ENCODE measurements at regions not wholly inside any gene's neighbourhood (a gene's known extent, or its start where the extent isn't known, plus 50 kb on each side); places are given as distances from the start of the nearest gene placed in this dataset.

DNA sequence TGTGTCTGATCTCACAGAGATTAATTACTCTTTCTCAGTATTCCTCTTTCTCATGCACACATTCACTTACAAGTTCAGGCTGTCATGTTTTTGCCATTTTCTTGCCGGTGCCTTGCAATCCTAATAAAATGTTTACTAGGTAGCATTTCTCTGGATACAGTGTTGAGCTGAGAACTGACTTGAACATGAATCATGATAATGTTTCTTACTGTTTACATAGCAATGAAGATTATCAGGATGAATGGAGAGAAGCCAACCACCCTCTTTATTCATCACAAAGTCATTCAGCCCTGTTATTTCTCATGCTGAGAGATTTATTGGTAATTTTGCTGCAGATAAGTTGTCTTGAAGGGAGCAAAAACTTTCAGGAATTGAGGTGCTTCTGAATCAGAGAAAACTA lies 185.5 kb upstream of the ECI2 start:
- H3K36me3 ChIP-seq: no peaks in the 10 kb centered on the region
- H3K9me3 ChIP-seq: no peaks in the 10 kb centered on the region
- no peaks in the 10 kb centered on the region for H3K27me3 ChIP-seq
- H3K4me3 ChIP-seq (ENCODE audit: low read depth in 1 of 2, low read length in 1 of 2): no peak overlapping the region
- H3K4me1 ChIP-seq (ENCODE audit: control insufficient read depth in 1 of 2, insufficient read depth in 1 of 2, low read depth in 1 of 2, low read length in 1 of 2): peaks cover 0 to 7% of the 10 kb centered on the region in 2 experiments
- TF ChIP-seq, protein P1, sequence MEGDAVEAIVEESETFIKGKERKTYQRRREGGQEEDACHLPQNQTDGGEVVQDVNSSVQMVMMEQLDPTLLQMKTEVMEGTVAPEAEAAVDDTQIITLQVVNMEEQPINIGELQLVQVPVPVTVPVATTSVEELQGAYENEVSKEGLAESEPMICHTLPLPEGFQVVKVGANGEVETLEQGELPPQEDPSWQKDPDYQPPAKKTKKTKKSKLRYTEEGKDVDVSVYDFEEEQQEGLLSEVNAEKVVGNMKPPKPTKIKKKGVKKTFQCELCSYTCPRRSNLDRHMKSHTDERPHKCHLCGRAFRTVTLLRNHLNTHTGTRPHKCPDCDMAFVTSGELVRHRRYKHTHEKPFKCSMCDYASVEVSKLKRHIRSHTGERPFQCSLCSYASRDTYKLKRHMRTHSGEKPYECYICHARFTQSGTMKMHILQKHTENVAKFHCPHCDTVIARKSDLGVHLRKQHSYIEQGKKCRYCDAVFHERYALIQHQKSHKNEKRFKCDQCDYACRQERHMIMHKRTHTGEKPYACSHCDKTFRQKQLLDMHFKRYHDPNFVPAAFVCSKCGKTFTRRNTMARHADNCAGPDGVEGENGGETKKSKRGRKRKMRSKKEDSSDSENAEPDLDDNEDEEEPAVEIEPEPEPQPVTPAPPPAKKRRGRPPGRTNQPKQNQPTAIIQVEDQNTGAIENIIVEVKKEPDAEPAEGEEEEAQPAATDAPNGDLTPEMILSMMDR (IDR thresholded peaks at IDR 0.05): no peak
- H3K27ac ChIP-seq: no peak overlapping the region

DNA sequence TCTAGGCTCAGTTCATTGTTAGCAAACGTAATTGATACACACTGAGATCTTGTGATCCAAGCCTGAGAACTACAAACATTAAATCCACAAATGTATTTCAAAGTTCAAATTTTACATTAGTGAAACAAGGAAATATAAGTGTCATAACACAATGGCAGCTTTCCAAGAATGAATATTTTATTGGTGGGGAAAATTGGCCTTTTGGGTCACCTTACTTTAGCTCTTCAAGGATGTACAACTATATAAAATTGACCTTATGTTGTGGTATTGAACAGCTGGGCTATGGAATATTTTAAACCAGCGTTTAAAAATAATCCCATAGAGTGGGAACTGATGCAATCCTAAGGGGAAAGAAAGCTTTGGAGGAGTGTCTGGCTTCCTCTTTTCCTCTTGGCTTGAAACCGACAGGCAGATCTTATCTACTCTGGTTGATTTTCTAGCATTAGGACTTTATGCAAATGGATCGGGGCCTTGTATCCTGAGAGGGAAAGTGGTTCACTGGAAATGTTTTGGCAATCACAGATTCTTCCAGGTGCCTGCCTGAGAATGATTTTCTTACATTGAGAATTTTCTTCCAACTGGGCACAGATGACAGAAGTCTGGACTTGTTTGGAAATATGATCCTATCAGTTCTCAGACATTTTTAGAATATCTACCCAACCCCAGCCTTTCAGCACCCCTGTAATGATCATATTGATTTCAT lies 184.8 kb upstream of the ECI2 start:
- Histone ChIP-seq H3K27ac (no peak overlapping the region), H3K9me3 (no peaks in the 10 kb centered on the region), H3K4me1 (ENCODE audit: control insufficient read depth in 1 of 2, insufficient read depth in 1 of 2, low read depth in 1 of 2, low read length in 1 of 2) (peaks cover 0 to 7% of the 10 kb centered on the region in 2 experiments), H3K27me3 (no peaks in the 10 kb centered on the region), H3K4me3 (ENCODE audit: low read depth in 1 of 2, low read length in 1 of 2) (no peak overlapping the region), H3K36me3 (no peaks in the 10 kb centered on the region)
- TF ChIP-seq, protein P1 (IDR thresholded peaks at IDR 0.05): no peak

DNA sequence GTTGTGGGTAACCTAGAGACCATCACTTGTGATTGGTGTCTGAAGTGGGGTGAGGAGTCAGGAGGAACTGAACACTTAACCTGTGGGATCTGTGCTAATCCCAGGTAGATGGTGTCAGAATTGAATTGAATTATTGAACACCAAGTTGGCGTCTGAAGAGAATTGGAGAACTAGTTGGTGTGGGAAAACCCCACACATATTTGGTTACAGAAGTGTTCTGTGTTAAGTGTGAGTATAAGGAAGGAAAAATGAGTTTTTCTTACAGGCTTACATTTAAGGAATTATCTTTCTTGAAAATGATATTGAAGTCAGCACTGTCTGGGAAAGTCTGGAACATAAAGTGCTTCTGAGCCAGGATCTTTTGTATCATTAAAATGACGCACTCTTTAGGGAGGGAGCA lies 182.9 kb upstream of the ECI2 start:
- Histone ChIP-seq H3K9me3 (no peaks in the 10 kb centered on the region), H3K36me3 (no peaks in the 10 kb centered on the region), H3K4me3 (ENCODE audit: low read depth in 1 of 2, low read length in 1 of 2) (no peak overlapping the region), H3K27me3 (no peaks in the 10 kb centered on the region), H3K4me1 (ENCODE audit: control insufficient read depth in 1 of 2, insufficient read depth in 1 of 2, low read depth in 1 of 2, low read length in 1 of 2) (peaks cover 0 to 7% of the 10 kb centered on the region in 2 experiments), H3K27ac (no peak overlapping the region)
- TF ChIP-seq, protein P1 (IDR thresholded peaks at IDR 0.05): no peak

DNA sequence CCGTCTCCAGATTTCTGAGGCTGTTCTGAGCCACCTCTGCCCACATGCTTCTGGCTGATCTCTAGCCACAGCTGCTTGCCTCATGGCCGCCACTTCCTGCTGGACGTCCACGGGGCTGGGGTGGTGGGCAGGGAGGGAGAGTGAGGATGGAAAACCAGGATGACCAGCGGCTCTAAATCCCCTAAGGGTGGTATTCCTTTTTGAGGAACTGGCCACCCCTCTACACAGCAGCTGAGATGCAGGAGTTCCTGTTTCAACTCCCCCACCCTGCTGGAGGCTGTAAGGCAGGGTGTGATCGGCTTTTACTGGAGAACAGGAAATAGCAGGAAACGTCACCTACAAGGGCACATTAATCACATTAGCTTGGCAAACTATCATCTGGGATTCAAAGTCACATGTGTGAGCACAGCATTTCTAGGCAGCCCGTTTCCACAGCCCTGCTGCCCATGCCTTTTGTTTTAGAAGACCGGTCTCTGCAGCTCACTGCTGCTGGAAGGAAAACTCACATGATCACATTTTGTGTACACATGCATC lies 181.6 kb upstream of the ECI2 start:
- Histone ChIP-seq H3K4me1 (ENCODE audit: control insufficient read depth in 1 of 2, insufficient read depth in 1 of 2, low read depth in 1 of 2, low read length in 1 of 2) (peaks cover 0 to 7% of the 10 kb centered on the region in 2 experiments), H3K27ac (no peak overlapping the region)
- TF ChIP-seq, protein P1 (IDR thresholded peaks at IDR 0.05): no peak

DNA sequence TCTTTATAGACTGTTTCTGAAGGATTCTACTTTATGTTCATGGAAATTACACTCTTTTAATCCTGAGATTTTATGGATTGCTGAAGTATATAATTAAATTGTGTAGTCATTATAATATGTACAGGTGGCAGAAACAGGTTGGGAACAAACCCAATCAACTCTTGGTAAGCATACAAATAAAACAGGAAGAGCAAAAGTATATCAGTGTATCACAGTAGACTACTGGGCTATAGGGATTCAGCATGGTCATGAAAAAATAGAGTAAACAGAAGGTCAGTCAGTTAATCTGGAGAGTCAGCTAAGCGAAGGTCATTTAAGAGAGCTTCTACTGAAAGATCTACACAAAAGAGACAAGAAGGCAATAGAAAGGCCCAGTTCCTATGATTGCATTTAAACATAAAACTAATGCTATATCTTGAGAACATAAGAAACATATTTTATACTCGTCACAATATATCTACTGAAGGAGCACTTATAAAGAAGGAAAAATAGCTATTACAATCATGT lies 178.9 kb upstream of the ECI2 start:
- Histone ChIP-seq H3K9me3 (no peaks in the 10 kb centered on the region), H3K27me3 (no peaks in the 10 kb centered on the region), H3K4me3 (ENCODE audit: low read depth in 1 of 2, low read length in 1 of 2) (no peak overlapping the region), H3K36me3 (no peaks in the 10 kb centered on the region), H3K4me1 (ENCODE audit: control insufficient read depth in 1 of 2, insufficient read depth in 1 of 2, low read depth in 1 of 2, low read length in 1 of 2) (peaks cover 0 to 7% of the 10 kb centered on the region in 2 experiments), H3K27ac (no peak overlapping the region)
- TF ChIP-seq, protein P1 (IDR thresholded peaks at IDR 0.05): no peak

More for the DNA sequence above, 181.6 kb upstream of the ECI2 start:
- no peaks in the 10 kb centered on the region for H3K36me3 ChIP-seq
- H3K4me3 ChIP-seq (ENCODE audit: low read depth in 1 of 2, low read length in 1 of 2): no peak overlapping the region
- H3K9me3 ChIP-seq: no peaks in the 10 kb centered on the region
- H3K27me3 ChIP-seq: no peaks in the 10 kb centered on the region
